H9 (cell line): ENCODE measurements at regions not wholly inside any gene's neighbourhood (a gene's known extent, or its start where the extent isn't known, plus 50 kb on each side); places are given as distances from the start of the nearest gene placed in this dataset.

Experiments
- DNase-seq: peaks from one replicate; pipeline ENCODE4 v3.0.0-alpha.2; 2017
- H2AFZ ChIP-seq: one replicate; pipeline ENCODE4 v1.6.1; 2013; ENCODE audit warnings: mild to moderate bottlenecking, low read length, control low read depth, moderate library complexity
- H2AK5ac ChIP-seq: 2 replicates; pipeline ENCODE4 v1.6.1; 2013; ENCODE audit warnings: low read length, control low read depth, mixed read lengths; ENCODE audit not compliant: insufficient read length
- H2BK120ac ChIP-seq: one replicate; pipeline ENCODE4 v1.6.1; 2013; ENCODE audit warnings: low read depth, mild to moderate bottlenecking, low read length, control low read depth, inconsistent platforms; ENCODE audit not compliant: poor library complexity, severe bottlenecking
- H2BK12ac ChIP-seq: 2 replicates; pipeline ENCODE4 v1.6.1; 2013; ENCODE audit warnings: low read length, control low read depth, mixed read lengths, low read depth; ENCODE audit not compliant: insufficient read length
- H2BK15ac ChIP-seq: 2 replicates; pipeline ENCODE4 v1.6.1; 2013; ENCODE audit warnings: low read depth, low read length, control low read depth
- H2BK20ac ChIP-seq: one replicate; pipeline ENCODE4 v1.6.1; 2013; ENCODE audit warnings: low read depth, mild to moderate bottlenecking, low read length, control low read depth, inconsistent platforms; ENCODE audit not compliant: poor library complexity, severe bottlenecking
- H2BK5ac ChIP-seq: 2 replicates; pipeline ENCODE4 v1.6.1; 2013; ENCODE audit warnings: low read length, control low read depth, mixed read lengths; ENCODE audit not compliant: insufficient read length
- H3K14ac ChIP-seq: 2 replicates; pipeline ENCODE4 v1.6.1; 2013; ENCODE audit warnings: low read length, control low read depth; ENCODE audit not compliant: insufficient read depth
- H3K18ac ChIP-seq: 2 replicates; pipeline ENCODE4 v1.6.1; 2013; ENCODE audit warnings: low read depth, mild to moderate bottlenecking, mixed read lengths, low read length, control low read depth; ENCODE audit not compliant: insufficient read length
- H3K23ac ChIP-seq: 2 replicates; pipeline ENCODE4 v1.6.1; 2013; ENCODE audit warnings: low read length, control low read depth, mixed read lengths, low read depth; ENCODE audit not compliant: insufficient read length
- H3K23me2 ChIP-seq: 2 replicates; pipeline ENCODE4 v1.6.1; 2013; ENCODE audit warnings: low read depth, mild to moderate bottlenecking, mixed read lengths, low read length, control low read depth; ENCODE audit not compliant: insufficient read length, poor library complexity, severe bottlenecking
- H3K27ac ChIP-seq: 2 replicates; pipeline ENCODE4 v1.5.1; 2013; ENCODE audit warnings: low read length, control low read depth, mixed read lengths, low read depth; ENCODE audit not compliant: insufficient read length
- H3K27me3 ChIP-seq: 2 replicates; pipeline ENCODE4 v1.6.1; 2013; ENCODE audit warnings: low read length, control low read depth, inconsistent platforms; ENCODE audit not compliant: insufficient read depth
- H3K4ac ChIP-seq: 2 replicates; pipeline ENCODE4 v1.6.1; 2013; ENCODE audit warnings: low read depth, mild to moderate bottlenecking, control low read depth, inconsistent platforms, low read length, moderate library complexity
- H3K4me1 ChIP-seq: 2 replicates; pipeline ENCODE4 v1.6.1; 2013; ENCODE audit warnings: low read length, control low read depth, inconsistent platforms; ENCODE audit not compliant: insufficient read depth
- H3K4me2 ChIP-seq: 2 replicates; pipeline ENCODE4 v1.6.1; 2013; ENCODE audit warnings: low read length, control low read depth, mixed read lengths; ENCODE audit not compliant: insufficient read length, insufficient read depth
- H3K56ac ChIP-seq: 2 replicates; pipeline ENCODE4 v1.6.1; 2013; ENCODE audit warnings: low read depth, mild to moderate bottlenecking, mixed read lengths, low read length, control low read depth; ENCODE audit not compliant: insufficient read length
- H3K79me1 ChIP-seq: 2 replicates; pipeline ENCODE4 v1.6.1; 2013; ENCODE audit warnings: low read depth, mild to moderate bottlenecking, moderate library complexity, low read length, control low read depth, inconsistent platforms; ENCODE audit not compliant: insufficient read depth, poor library complexity, severe bottlenecking
- H3K79me2 ChIP-seq: 2 replicates; pipeline ENCODE4 v1.6.1; 2013; ENCODE audit warnings: low read length, control low read depth, inconsistent platforms; ENCODE audit not compliant: insufficient read depth
- H3K9ac ChIP-seq: 2 replicates; pipeline ENCODE4 v1.6.1; 2013; ENCODE audit warnings: low read length, control low read depth, mixed read lengths; ENCODE audit not compliant: insufficient read length; ENCODE audit errors: extremely low read depth
- H3K9me3 ChIP-seq: one replicate; pipeline ENCODE4 v1.6.1; 2013; ENCODE audit warnings: low read depth, low read length, inconsistent platforms; ENCODE audit not compliant: control insufficient read depth
- H3T11ph ChIP-seq: one replicate; pipeline ENCODE4 v1.6.1; 2013; ENCODE audit warnings: mild to moderate bottlenecking, low read length, control low read depth, inconsistent platforms
- H4K20me1 ChIP-seq: one replicate; pipeline ENCODE4 v1.6.1; 2013; ENCODE audit not compliant: control insufficient read depth, insufficient read length, insufficient read depth
- H4K5ac ChIP-seq: 2 replicates; pipeline ENCODE4 v1.6.1; 2013; ENCODE audit warnings: low read depth, mild to moderate bottlenecking, mixed read lengths, low read length, control low read depth; ENCODE audit not compliant: insufficient read length
- H4K8ac ChIP-seq: replicated peaks from 2 replicates; pipeline ENCODE4 v1.6.1; 2013; ENCODE audit warnings: low read length, control low read depth, mixed read lengths, low read depth; ENCODE audit not compliant: insufficient read length
- H4K91ac ChIP-seq: 2 replicates; pipeline ENCODE4 v1.6.1; 2013; ENCODE audit warnings: low read depth, mild to moderate bottlenecking, moderate library complexity, mixed read lengths, low read length, control low read depth; ENCODE audit not compliant: insufficient read length
- H3K27ac Mint-ChIP-seq, 3 experiments: 2 replicates in 2 of 3; 3 replicates in 1 of 3; pipeline ENCODE4 v1.8.0; 2020 to 2021; ENCODE audit warnings: mixed read lengths in 3 of 3, mild to moderate bottlenecking in 1 of 3, moderate library complexity in 1 of 3
- H3K27me3 Mint-ChIP-seq: 2 replicates; pipeline ENCODE4 v1.8.0; 2021; ENCODE audit warnings: low read depth, mild to moderate bottlenecking, moderate library complexity, mixed read lengths
- H3K36me3 Mint-ChIP-seq, 3 experiments: 2 replicates in 2 of 3; 3 replicates in 1 of 3; pipeline ENCODE4 v1.8.0; 2020 to 2021; ENCODE audit warnings: low read depth in 3 of 3, mixed read lengths in 3 of 3; ENCODE audit not compliant: insufficient read depth in 1 of 3
- H3K4me1 Mint-ChIP-seq, 2 experiments: 2 replicates each; pipeline ENCODE4 v1.8.0; 2020; ENCODE audit warnings: mixed read lengths in 2 of 2
- H3K4me3 Mint-ChIP-seq, 2 experiments: 2 replicates in 1 of 2; 3 replicates in 1 of 2; pipeline ENCODE4 v1.8.0; 2020 to 2021; ENCODE audit warnings: mild to moderate bottlenecking in 2 of 2, mixed read lengths in 2 of 2, moderate library complexity in 1 of 2
- H3K9me3 Mint-ChIP-seq, 2 experiments: 2 replicates in 1 of 2; 3 replicates in 1 of 2; pipeline ENCODE4 v1.8.0; 2020; ENCODE audit warnings: mild to moderate bottlenecking in 2 of 2, mixed read lengths in 2 of 2, moderate library complexity in 1 of 2
- WGBS: extraction: QIAGEN DNeasy Blood & Tissue Kit; methylation state at CpG from one replicate; pipeline ENCODE4 v1.1.7; 2013; ENCODE audit warnings: missing lambda C conversion rate, low lambda C conversion rate, mixed read lengths; ENCODE audit not compliant: insufficient read length; ENCODE audit errors: extremely low coverage; 5-methylcytosine and 5-hydroxymethylcytosine counted together
- TF ChIP-seq, protein P1 (sequence below): fragments of 200-600 bp; sonication (generic); conservative IDR thresholded peaks from 3 replicates; pipeline ENCODE4 v1.8.0; 2021; ENCODE audit warnings: antibody characterized with exemption, mild to moderate bottlenecking

DNA sequence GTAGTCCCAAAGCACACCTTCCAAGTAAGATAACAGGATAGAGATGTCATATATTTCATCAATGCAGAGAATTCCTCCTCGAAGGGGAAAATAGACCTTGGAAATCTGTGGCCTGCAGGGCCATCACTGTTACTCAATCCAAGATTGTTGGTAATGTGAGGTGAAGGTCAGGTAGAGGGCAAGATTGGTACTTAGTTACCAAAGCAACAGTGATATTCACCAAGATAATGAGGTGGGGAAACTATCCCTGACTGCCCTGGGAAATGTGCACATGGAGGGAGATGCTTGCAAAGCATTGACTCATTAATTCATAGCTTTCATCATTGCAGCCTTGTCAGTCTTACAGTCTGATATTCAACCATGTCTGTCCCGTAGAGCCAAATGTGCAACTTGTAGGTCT lies 234.1 kb upstream of the MON1B start:
- Histone ChIP-seq H4K8ac (no peak overlapping the region), H3K4me2 (no peak overlapping the region), H3T11ph (no peak overlapping the region), H3K9ac (no peak overlapping the region), H2AK5ac (no peak overlapping the region), H3K23me2 (no peaks in the 10 kb centered on the region), H2BK20ac (no peak overlapping the region), H2BK5ac (no peak overlapping the region), H4K20me1 (no peaks in the 10 kb centered on the region), H3K56ac (no peak overlapping the region), H2BK120ac (no peak overlapping the region), H2BK12ac (no peak overlapping the region), H3K23ac (no peak overlapping the region), H3K4ac (no peak overlapping the region), H3K9me3 (no peaks in the 10 kb centered on the region), H3K79me1 (no peaks in the 10 kb centered on the region), H3K79me2 (no peaks in the 10 kb centered on the region), H3K27ac (no peak overlapping the region), H2AFZ (no peak overlapping the region), H3K18ac (no peak overlapping the region), H3K27me3 (no peaks in the 10 kb centered on the region), H3K4me1 (no peaks in the 10 kb centered on the region), H4K91ac (no peak overlapping the region), H4K5ac (no peak overlapping the region), H2BK15ac (no peak overlapping the region), H3K14ac (no peak overlapping the region)
- H3K4me1 Mint-ChIP-seq: peaks cover 3 to 4% of the 10 kb centered on the region in 2 experiments; a peak in 2 of 4 replicates
- H3K36me3 Mint-ChIP-seq: peaks cover 0 to 3% (median 2%) of the 10 kb centered on the region in 3 experiments; a peak in 1 of 7 replicates
- TF ChIP-seq, protein P1, sequence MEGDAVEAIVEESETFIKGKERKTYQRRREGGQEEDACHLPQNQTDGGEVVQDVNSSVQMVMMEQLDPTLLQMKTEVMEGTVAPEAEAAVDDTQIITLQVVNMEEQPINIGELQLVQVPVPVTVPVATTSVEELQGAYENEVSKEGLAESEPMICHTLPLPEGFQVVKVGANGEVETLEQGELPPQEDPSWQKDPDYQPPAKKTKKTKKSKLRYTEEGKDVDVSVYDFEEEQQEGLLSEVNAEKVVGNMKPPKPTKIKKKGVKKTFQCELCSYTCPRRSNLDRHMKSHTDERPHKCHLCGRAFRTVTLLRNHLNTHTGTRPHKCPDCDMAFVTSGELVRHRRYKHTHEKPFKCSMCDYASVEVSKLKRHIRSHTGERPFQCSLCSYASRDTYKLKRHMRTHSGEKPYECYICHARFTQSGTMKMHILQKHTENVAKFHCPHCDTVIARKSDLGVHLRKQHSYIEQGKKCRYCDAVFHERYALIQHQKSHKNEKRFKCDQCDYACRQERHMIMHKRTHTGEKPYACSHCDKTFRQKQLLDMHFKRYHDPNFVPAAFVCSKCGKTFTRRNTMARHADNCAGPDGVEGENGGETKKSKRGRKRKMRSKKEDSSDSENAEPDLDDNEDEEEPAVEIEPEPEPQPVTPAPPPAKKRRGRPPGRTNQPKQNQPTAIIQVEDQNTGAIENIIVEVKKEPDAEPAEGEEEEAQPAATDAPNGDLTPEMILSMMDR: no peak
- no peaks in the 10 kb centered on the region for H3K27me3 Mint-ChIP-seq
- H3K27ac Mint-ChIP-seq: no peak overlapping the region
- H3K4me3 Mint-ChIP-seq: no peak overlapping the region
- DNase-seq: no peak
- WGBS: no CpG with 5 or more reads among the region's 2 CpGs
- peaks cover 3 to 4% of the 10 kb centered on the region in 2 experiments; a peak in 2 of 5 replicates for H3K9me3 Mint-ChIP-seq
